K562 (cell line): ENCODE measurements at regions not wholly inside any gene's neighbourhood (a gene's known extent, or its start where the extent isn't known, plus 50 kb on each side); places are given as distances from the start of the nearest gene placed in this dataset.
A peak's percentile ranks its signal among the peaks of the same experiment; 100 is the strongest.

Experiments used
- ATAC-seq: fragments of 200-7000 bp; cut with Tn5 transposase; 3 replicates; pipeline ENCODE4 v1.9.1; 2020; ENCODE audit warnings: moderate library complexity
- BruUV-seq: library from RNA; stranded (reverse); fragments of 400-500 nt; replicated peaks from 2 replicates; lab custom pipeline; 2021; lab: Mats Ljungman, UMichigan
- CTCF ChIA-PET: fragments of 300-600 bp; formaldehyde crosslinking; extraction: SDS; loops from one replicate; lab custom pipeline; 2021; ENCODE audit warnings: low intra/inter-chr PET ratio; lab: Yijun Ruan, JAX
- POLR2A ChIA-PET: fragments of 300-600, 350-650 bp; sonication (Branson Sonifier 250); formaldehyde crosslinking; extraction: SDS; loops from one replicate; lab custom pipeline; 2021; ENCODE audit warnings: antibody characterized with exemption, inconsistent platforms; lab: Yijun Ruan, JAX
- DNase-seq, 4 experiments: peaks; one replicate each; pipeline versions ENCODE4 v3.0.0 to v3.0.0-alpha.2; 2011 to 2018; ENCODE audit warnings: low spot score in 3 of 4, mixed read lengths in 3 of 4; ENCODE audit errors: extremely low read depth in 1 of 4
- FAIRE-seq: peaks from 2 replicates; lab custom pipeline; 2011; peaks lifted over from hg19 to GRCh38; lab: Jason Lieb, UNC
- H2AFZ ChIP-seq: 2 replicates; pipeline ENCODE4 v1.6.0; 2011; ENCODE audit warnings: low read depth, low read length, control low read depth, inconsistent platforms
- H3K27ac ChIP-seq: fragments of 200-600 bp; 3 replicates; pipeline ENCODE4 v1.8.0; 2011; ENCODE audit warnings: low read depth, mild to moderate bottlenecking, control low read depth, inconsistent platforms, low read length, moderate library complexity, mixed read lengths; ENCODE audit errors: extremely low read depth
- H3K27me3 ChIP-seq, 2 experiments: fragments of 300-600 bp in 1 of 2; 2 replicates in 1 of 2; 3 replicates in 1 of 2; pipeline versions ENCODE4 v1.6.0 to v1.8.0; 2011; ENCODE audit warnings: inconsistent platforms in 2 of 2, low read length in 2 of 2, mild to moderate bottlenecking in 1 of 2, mixed read lengths in 1 of 2, moderate library complexity in 1 of 2; ENCODE audit not compliant: control insufficient read depth in 2 of 2, insufficient read depth in 2 of 2
- H3K36me3 ChIP-seq: fragments of 300-600 bp; 3 replicates; pipeline ENCODE4 v1.8.0; 2011; ENCODE audit warnings: mild to moderate bottlenecking, low read length, inconsistent platforms; ENCODE audit not compliant: control insufficient read depth, insufficient read depth
- H3K4me1 ChIP-seq, 2 experiments: fragments of 200-600 bp in 1 of 2; replicated peaks in 1 of 2; 2 replicates in 1 of 2; 3 replicates in 1 of 2; pipeline versions ENCODE4 v1.5.1 to v1.8.0; 2011; ENCODE audit warnings: inconsistent platforms in 2 of 2, low read length in 2 of 2, mild to moderate bottlenecking in 1 of 2, mixed read lengths in 1 of 2, moderate library complexity in 1 of 2; ENCODE audit not compliant: control insufficient read depth in 2 of 2, insufficient read depth in 2 of 2
- H3K4me2 ChIP-seq: 2 replicates; pipeline ENCODE4 v1.6.1; 2011; ENCODE audit warnings: low read length, control low read depth, inconsistent platforms, mixed read lengths; ENCODE audit not compliant: insufficient read depth
- H3K4me3 ChIP-seq: fragments of 200-600 bp; sonication (generic), shearing (Covaris generic); 2 replicates; pipeline ENCODE4 v1.5.1; 2016; ENCODE audit warnings: control low read depth, inconsistent platforms
- H3K79me2 ChIP-seq: fragments of 200-600 bp; 3 replicates; pipeline ENCODE4 v1.8.0; 2011; ENCODE audit warnings: low read length, inconsistent platforms; ENCODE audit not compliant: control insufficient read depth, insufficient read depth
- H3K9ac ChIP-seq, 2 experiments: 2 replicates each; pipeline versions ENCODE4 v1.6.0 to v1.6.1; 2011; ENCODE audit warnings: low read depth in 2 of 2, low read length in 2 of 2, control low read depth in 1 of 2, inconsistent platforms in 1 of 2, mild to moderate bottlenecking in 1 of 2, mixed read lengths in 1 of 2; ENCODE audit not compliant: insufficient read depth in 1 of 2
- H3K9me1 ChIP-seq: one replicate; pipeline ENCODE4 v1.6.0; 2011; ENCODE audit warnings: inconsistent platforms, mild to moderate bottlenecking, low read length, moderate library complexity; ENCODE audit not compliant: control insufficient read depth, insufficient read depth
- H3K9me3 ChIP-seq: replicated peaks from 2 replicates; pipeline ENCODE4 v1.5.1; 2011; ENCODE audit warnings: low read depth, low read length, inconsistent platforms; ENCODE audit not compliant: control insufficient read depth, insufficient read depth
- H4K20me1 ChIP-seq: replicated peaks from 2 replicates; pipeline ENCODE4 v1.6.1; 2011; ENCODE audit warnings: low read length, inconsistent platforms, mixed read lengths; ENCODE audit not compliant: control insufficient read depth, insufficient read depth
- ILF3 ChIP-seq: fragments of 450-650 bp; IDR thresholded peaks from 2 replicates; pipeline ENCODE4 v1.6.1; 2018; ENCODE audit warnings: antibody characterized with exemption, mild to moderate bottlenecking, moderate library complexity, borderline replicate concordance
- SLC30A9 ChIP-seq: fragments of 250-450 bp; sonication (Bioruptor Pico); IDR thresholded peaks from 2 replicates; pipeline ENCODE4 v1.8.0; 2022; ENCODE audit warnings: mild to moderate bottlenecking, moderate library complexity
- ZNF354B ChIP-seq: fragments of 250-450 bp; sonication (Bioruptor Pico); IDR thresholded peaks from 2 replicates; pipeline ENCODE4 v1.4.0; 2020
- ZNF785 ChIP-seq: fragments of 250-450 bp; sonication (Bioruptor Pico); IDR thresholded peaks from 2 replicates; pipeline ENCODE4 v1.4.0; 2020; ENCODE audit warnings: mild to moderate bottlenecking
- in situ Hi-C: fragments of 300-500 bp; cut with MboI; formaldehyde crosslinking; loops from 4 replicates; pipeline ENCODE4 v1.15.0; 2018; ENCODE audit warnings: inconsistent platforms, mixed read lengths
- intact Hi-C: fragments of 100-400 bp; cut with micrococcal nuclease; formaldehyde crosslinking; loops from 2 replicates; pipeline ENCODE4 v1.14.2; 2022
- TF ChIP-seq, protein P1 (sequence below): IDR thresholded peaks from 2 replicates; pipeline ENCODE4 v1.6.1; 2016; ENCODE audit warnings: missing genetic modification characterization, missing compliant biosample characterization

DNA sequence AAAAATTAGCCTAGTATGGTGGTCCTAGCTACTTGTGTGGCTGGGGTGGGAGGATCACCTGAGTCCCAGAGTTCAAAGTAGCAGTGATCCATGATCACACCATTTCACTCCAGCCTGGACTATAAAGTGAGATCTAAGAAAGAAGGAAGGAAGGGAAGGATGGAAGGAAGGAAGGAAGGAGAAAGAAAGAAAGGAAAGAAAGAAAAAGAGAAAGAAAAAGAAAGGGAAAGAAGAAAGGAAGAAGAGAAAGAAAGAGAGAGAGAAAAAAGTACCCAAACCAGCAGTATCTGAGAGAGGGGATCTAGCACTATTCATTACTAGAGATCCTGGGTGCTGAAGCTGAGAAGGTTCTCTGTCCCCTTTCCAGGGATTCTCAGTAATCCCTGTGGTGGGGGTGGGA lies 197.8 kb downstream of the CD83 start:
- DNase-seq (no peak), ATAC-seq (no peak), FAIRE-seq (no peak)
- peaks cover 2 to 20% of the 10 kb centered on the region in 2 experiments; a peak in 4 of 5 replicates for H3K27me3 ChIP-seq
- no peaks in the 10 kb centered on the region for H4K20me1 ChIP-seq
- ChIA-PET CTCF (no interaction called here), POLR2A (interaction anchor here (0.6 to 0.8 kb wide), 2 partner anchors 25 to 1789 kb away, joined by 3 read pairs; no protein-coding TSS in a partner anchor)
- no peak overlapping the region for H3K4me2 ChIP-seq
- in situ Hi-C loops: no loop called here
- H3K9me1 ChIP-seq: no peaks in the 10 kb centered on the region
- no peak overlapping the region for H2AFZ ChIP-seq
- H3K4me3 ChIP-seq: no peak overlapping the region
- intact Hi-C loops: no loop called here
- no peaks in the 10 kb centered on the region for H3K4me1 ChIP-seq
- H3K79me2 ChIP-seq: no peaks in the 10 kb centered on the region
- no peaks in the 10 kb centered on the region for H3K36me3 ChIP-seq
- TF ChIP-seq SLC30A9 (CRISPR knock-in tag): no peak
- TF ChIP-seq, protein P1, sequence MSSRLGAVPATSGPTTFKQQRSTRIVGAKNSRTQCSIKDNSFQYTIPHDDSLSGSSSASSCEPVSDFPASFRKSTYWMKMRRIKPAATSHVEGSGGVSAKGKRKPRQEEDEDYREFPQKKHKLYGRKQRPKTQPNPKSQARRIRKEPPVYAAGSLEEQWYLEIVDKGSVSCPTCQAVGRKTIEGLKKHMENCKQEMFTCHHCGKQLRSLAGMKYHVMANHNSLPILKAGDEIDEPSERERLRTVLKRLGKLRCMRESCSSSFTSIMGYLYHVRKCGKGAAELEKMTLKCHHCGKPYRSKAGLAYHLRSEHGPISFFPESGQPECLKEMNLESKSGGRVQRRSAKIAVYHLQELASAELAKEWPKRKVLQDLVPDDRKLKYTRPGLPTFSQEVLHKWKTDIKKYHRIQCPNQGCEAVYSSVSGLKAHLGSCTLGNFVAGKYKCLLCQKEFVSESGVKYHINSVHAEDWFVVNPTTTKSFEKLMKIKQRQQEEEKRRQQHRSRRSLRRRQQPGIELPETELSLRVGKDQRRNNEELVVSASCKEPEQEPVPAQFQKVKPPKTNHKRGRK (tag): peak; percentile 87
- TF ChIP-seq ZNF785: no peak
- TF ChIP-seq ILF3: no peak
- TF ChIP-seq ZNF354B (CRISPR knock-in tag): no peak
- no peak overlapping the region for H3K27ac ChIP-seq
- BruUV-seq: no TSS peak
- H3K9me3 ChIP-seq: no peaks in the 10 kb centered on the region
- no peak overlapping the region for H3K9ac ChIP-seq
